HepG2 (cell line): ENCODE measurements at regions not wholly inside any gene's neighbourhood (a gene's known extent, or its start where the extent isn't known, plus 50 kb on each side); places are given as distances from the start of the nearest gene placed in this dataset.

ENCODE experiments used
- ATAC-seq: fragments of 200-7000 bp; cut with Tn5 transposase; 3 replicates; pipeline ENCODE4 v1.9.1; 2020; ENCODE audit warnings: mild to moderate bottlenecking, moderate library complexity
- BruUV-seq: library from RNA; stranded (reverse); fragments of 400-500 nt; replicated peaks from 2 replicates; lab custom pipeline; 2021; lab: Mats Ljungman, UMichigan
- CTCF ChIA-PET: fragments of 300-600 bp; formaldehyde crosslinking; extraction: SDS; loops from one replicate; lab custom pipeline; 2021; ENCODE audit warnings: low total read pairs, inconsistent platforms, low intra/inter-chr PET ratio; lab: Yijun Ruan, JAX
- POLR2A ChIA-PET: fragments of 350-600 bp; sonication (Branson Sonifier 250); formaldehyde crosslinking; loops from one replicate; lab custom pipeline; 2020; ENCODE audit warnings: antibody characterized with exemption, inconsistent platforms; lab: Yijun Ruan, JAX
- DNase-seq: peaks from one replicate; pipeline ENCODE4 v3.0.0-alpha.2; 2015; ENCODE audit warnings: low spot score
- FAIRE-seq: peaks from 3 replicates; lab custom pipeline; 2011; peaks lifted over from hg19 to GRCh38; lab: Jason Lieb, UNC
- H2AFZ ChIP-seq: one replicate; pipeline ENCODE4 v1.6.1; 2011; ENCODE audit warnings: low read length, inconsistent platforms
- H3K27ac ChIP-seq: fragments of 300-600 bp; 3 replicates; pipeline ENCODE4 v1.8.0; 2011; ENCODE audit warnings: mixed run types, mild to moderate bottlenecking, mixed read lengths, low read length, inconsistent platforms; ENCODE audit not compliant: insufficient read depth; ENCODE audit errors: extremely low read length
- H3K27me3 ChIP-seq, 2 experiments: fragments of 200-600 bp in 1 of 2; 2 replicates in 1 of 2; 3 replicates in 1 of 2; pipeline versions ENCODE4 v1.6.0 to v1.8.0; 2011; ENCODE audit warnings: low read length in 2 of 2, mild to moderate bottlenecking in 2 of 2, moderate library complexity in 2 of 2, inconsistent platforms in 1 of 2; ENCODE audit not compliant: insufficient read depth in 2 of 2, control insufficient read depth in 1 of 2
- H3K36me3 ChIP-seq, 2 experiments: fragments of 200-600 bp in 1 of 2; replicated peaks in 1 of 2; 2 replicates in 1 of 2; 3 replicates in 1 of 2; pipeline versions ENCODE4 v1.5.1 to v1.8.0; 2011; ENCODE audit warnings: low read length in 2 of 2, inconsistent platforms in 1 of 2; ENCODE audit not compliant: insufficient read depth in 2 of 2, control insufficient read depth in 1 of 2
- H3K4me1 ChIP-seq: 2 replicates; pipeline ENCODE4 v1.5.1; 2012; ENCODE audit warnings: low read length, inconsistent platforms; ENCODE audit not compliant: insufficient read depth
- H3K4me2 ChIP-seq: 2 replicates; pipeline ENCODE4 v1.6.0; 2011; ENCODE audit warnings: low read depth, low read length, inconsistent platforms
- H3K4me3 ChIP-seq, 3 experiments: fragments of 200-600 bp in 1 of 3; sonication (generic), shearing (Covaris generic) in 1 of 3; replicated peaks in 1 of 3; 2 replicates each; pipeline ENCODE4 v1.5.1; 2011 to 2016; ENCODE audit warnings: low read length in 3 of 3, inconsistent platforms in 2 of 3, low read depth in 2 of 3, mild to moderate bottlenecking in 2 of 3, control low read depth in 1 of 3, mixed read lengths in 1 of 3; ENCODE audit not compliant: insufficient read depth in 1 of 3
- H3K79me2 ChIP-seq: one replicate; pipeline ENCODE4 v1.6.1; 2011; ENCODE audit warnings: low read length, inconsistent platforms; ENCODE audit not compliant: insufficient read depth
- H3K9ac ChIP-seq: 2 replicates; pipeline ENCODE4 v1.6.0; 2011; ENCODE audit warnings: mild to moderate bottlenecking, low read depth, low read length, inconsistent platforms; ENCODE audit not compliant: insufficient read depth
- H3K9me3 ChIP-seq: 2 replicates; pipeline ENCODE4 v1.5.1; 2012; ENCODE audit warnings: mild to moderate bottlenecking, low read length
- H4K20me1 ChIP-seq: 2 replicates; pipeline ENCODE4 v1.6.0; 2011; ENCODE audit warnings: inconsistent platforms, mild to moderate bottlenecking, low read length, moderate library complexity; ENCODE audit not compliant: insufficient read depth
- ATF7 ChIP-seq, 2 experiments: fragments of 450-650 bp in 1 of 2; sonication (generic) in 1 of 2; formaldehyde crosslinking in 1 of 2; IDR thresholded peaks; 2 replicates each; pipeline versions ENCODE4 v1.4.0 to v1.6.1; 2016 to 2020; ENCODE audit warnings: antibody characterized with exemption in 1 of 2, mild to moderate bottlenecking in 1 of 2, missing genetic modification reagents in 1 of 2
- ERF ChIP-seq: IDR thresholded peaks from 2 replicates; pipeline ENCODE4 v1.6.1; 2018; ENCODE audit warnings: missing biosample characterization, missing genetic modification reagents
- MLLT10 ChIP-seq: sonication (generic); formaldehyde crosslinking; IDR thresholded peaks from 2 replicates; pipeline ENCODE4 v1.4.0; 2020; ENCODE audit warnings: missing genetic modification reagents
- PBX3 ChIP-seq: sonication (generic); formaldehyde crosslinking; IDR thresholded peaks from 2 replicates; pipeline ENCODE4 v1.8.1; 2023; ENCODE audit warnings: missing genetic modification reagents, inconsistent platforms, borderline replicate concordance
- PCBP2 ChIP-seq: fragments of 200-400 bp; formaldehyde crosslinking; optimal IDR thresholded peaks from 2 replicates; pipeline ENCODE3; 2018; ENCODE audit warnings: low read length, low read depth; ENCODE audit not compliant: poor library complexity, severe bottlenecking
- RAD21 ChIP-seq: fragments of 450-650 bp; formaldehyde crosslinking; IDR thresholded peaks from 2 replicates; pipeline ENCODE4 v1.5.0; 2020; ENCODE audit warnings: mild to moderate bottlenecking
- RBM22 ChIP-seq: fragments of 200-400 bp; formaldehyde crosslinking; optimal IDR thresholded peaks from 2 replicates; pipeline ENCODE3; 2017; ENCODE audit warnings: mild to moderate bottlenecking, low read length, moderate library complexity
- ZNF3 ChIP-seq: IDR thresholded peaks from 2 replicates; pipeline ENCODE4 v1.7.0; 2017; ENCODE audit warnings: inconsistent platforms
- ZNF652 ChIP-seq: IDR thresholded peaks from 2 replicates; pipeline ENCODE4 v1.6.1; 2016; ENCODE audit warnings: low read depth, borderline replicate concordance
- ZNF724P ChIP-seq: sonication (generic); formaldehyde crosslinking; IDR thresholded peaks from 2 replicates; pipeline ENCODE4 v1.8.0; 2022; ENCODE audit warnings: missing genetic modification reagents, borderline replicate concordance
- ZNF850 ChIP-seq: sonication (generic); formaldehyde crosslinking; conservative IDR thresholded peaks from 2 replicates; pipeline ENCODE4 v1.9.0; 2021; ENCODE audit warnings: mild to moderate bottlenecking, missing genetic modification reagents
- ZNF883 ChIP-seq: sonication (generic); formaldehyde crosslinking; IDR thresholded peaks from 2 replicates; pipeline ENCODE4 v1.5.1; 2020; ENCODE audit warnings: mild to moderate bottlenecking, missing genetic modification reagents; ENCODE audit errors: not compliant biosample characterization
- WGBS: methylation state at CpG from one replicate; pipeline ENCODE4 v1.1.6; 2017; ENCODE audit warnings: low lambda C conversion rate; 5-methylcytosine and 5-hydroxymethylcytosine counted together
- in situ Hi-C: cut with HindIII; loops from 2 replicates; pipeline ENCODE4 v1.10.0; 2017; ENCODE audit warnings: low pct_unique_long_range_greater_than_20kb; ENCODE audit not compliant: extremely low pct_ligation_motif_present
- intact Hi-C: fragments of 100-400 bp; cut with micrococcal nuclease; formaldehyde crosslinking; loops from one replicate; pipeline ENCODE4 v1.10.0; 2022; ENCODE audit not compliant: unreplicated experiment
- TF ChIP-seq, protein P1 (sequence below): sonication (generic); formaldehyde crosslinking; IDR thresholded peaks from 2 replicates; pipeline ENCODE4 v1.4.0; 2020; ENCODE audit warnings: mild to moderate bottlenecking, low read depth, missing genetic modification reagents
- TF ChIP-seq, protein P2 (sequence below): sonication (generic); formaldehyde crosslinking; IDR thresholded peaks from 2 replicates; pipeline ENCODE4 v1.8.1; 2023; ENCODE audit warnings: mild to moderate bottlenecking, inconsistent platforms, moderate library complexity, missing genetic modification reagents, borderline replicate concordance

- TF ChIP-seq PCBP2 (no peak), ZNF3 (CRISPR knock-in tag) (no peak), MLLT10 (CRISPR knock-in tag) (no peak), ZNF883 (no peak)
Measured at GRCh38 chr1:216888731-216889130, 165.5 kb upstream of the ESRRG start (continued).

GRCh38 chr1:216887032-216887431 is 163.8 kb upstream of the ESRRG start:
- Histone ChIP-seq H3K9me3 (no peaks in the 10 kb centered on the region), H3K9ac (no peak overlapping the region), H3K4me3 (no peak overlapping the region), H3K79me2 (no peaks in the 10 kb centered on the region), H2AFZ (no peak overlapping the region), H3K27ac (no peak overlapping the region), H3K36me3 (no peaks in the 10 kb centered on the region), H3K4me2 (no peak overlapping the region), H3K27me3 (no peaks in the 10 kb centered on the region), H3K4me1 (no peaks in the 10 kb centered on the region), H4K20me1 (no peaks in the 10 kb centered on the region)
- no peak for DNase-seq
- no TSS peak for BruUV-seq
- TF ChIP-seq RAD21 (CRISPR knock-in tag): no peak
- no peak for TF ChIP-seq ERF (CRISPR knock-in tag)
- 17% methylated on average over 4 of the region's 4 CpGs for WGBS
- ChIA-PET POLR2A (no interaction called here), CTCF (no interaction called here)
- FAIRE-seq: no peak
- in situ Hi-C loops: no loop called here
- intact Hi-C loops: no loop called here
- no peak for ATAC-seq

DNA sequence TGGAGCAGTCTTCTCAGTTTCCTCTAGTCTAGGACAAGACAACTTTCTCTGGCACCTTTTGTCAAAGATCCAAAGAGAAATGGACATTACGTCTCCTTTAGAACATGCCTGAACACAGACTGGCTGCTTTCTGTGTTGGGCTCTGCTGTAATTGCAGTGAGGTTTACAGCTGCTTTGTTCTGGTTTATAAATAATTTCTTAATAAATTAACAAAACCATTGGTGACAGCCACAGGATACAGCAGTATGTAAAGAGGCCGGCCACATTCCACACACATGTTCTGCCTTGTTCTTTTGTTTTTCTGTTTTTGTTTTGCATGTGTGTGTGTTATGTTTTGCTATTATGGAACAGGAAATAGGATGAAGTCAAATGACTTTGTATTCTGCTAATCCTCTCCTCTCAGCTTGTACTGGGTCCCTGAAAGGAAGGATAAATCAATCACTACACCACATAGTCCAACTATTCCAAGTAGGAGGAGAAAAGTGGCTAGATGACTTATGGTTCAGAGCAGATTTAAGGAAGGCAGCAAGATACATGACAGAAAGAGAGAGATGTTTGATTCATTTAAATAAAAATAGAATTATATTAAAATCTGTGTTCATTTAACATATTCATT is 161.5 kb upstream of the ESRRG start:
- no peak overlapping the region for H3K9ac ChIP-seq
- no peaks in the 10 kb centered on the region for H3K36me3 ChIP-seq
- 89% methylated on average over 2 of the region's 2 CpGs for WGBS
- no peaks in the 10 kb centered on the region for H3K79me2 ChIP-seq
- no peak overlapping the region for H2AFZ ChIP-seq
- DNase-seq (no peak), ATAC-seq (no peak), FAIRE-seq (no peak)
- no peaks in the 10 kb centered on the region for H3K4me1 ChIP-seq
- no peaks in the 10 kb centered on the region for H3K27me3 ChIP-seq
- POLR2A ChIA-PET: no interaction called here
- no peaks in the 10 kb centered on the region for H3K9me3 ChIP-seq
- CTCF ChIA-PET: no interaction called here
- in situ Hi-C loops (no loop called here), intact Hi-C loops (no loop called here)
- BruUV-seq: no TSS peak
- no peak overlapping the region for H3K4me3 ChIP-seq
- H3K4me2 ChIP-seq: no peak overlapping the region
- H3K27ac ChIP-seq: no peak overlapping the region
- no peaks in the 10 kb centered on the region for H4K20me1 ChIP-seq
- TF ChIP-seq, protein P1, sequence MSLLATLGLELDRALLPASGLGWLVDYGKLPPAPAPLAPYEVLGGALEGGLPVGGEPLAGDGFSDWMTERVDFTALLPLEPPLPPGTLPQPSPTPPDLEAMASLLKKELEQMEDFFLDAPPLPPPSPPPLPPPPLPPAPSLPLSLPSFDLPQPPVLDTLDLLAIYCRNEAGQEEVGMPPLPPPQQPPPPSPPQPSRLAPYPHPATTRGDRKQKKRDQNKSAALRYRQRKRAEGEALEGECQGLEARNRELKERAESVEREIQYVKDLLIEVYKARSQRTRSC (CRISPR knock-in tag): no peak
- no peak for TF ChIP-seq ZNF724P
- TF ChIP-seq, protein P2, sequence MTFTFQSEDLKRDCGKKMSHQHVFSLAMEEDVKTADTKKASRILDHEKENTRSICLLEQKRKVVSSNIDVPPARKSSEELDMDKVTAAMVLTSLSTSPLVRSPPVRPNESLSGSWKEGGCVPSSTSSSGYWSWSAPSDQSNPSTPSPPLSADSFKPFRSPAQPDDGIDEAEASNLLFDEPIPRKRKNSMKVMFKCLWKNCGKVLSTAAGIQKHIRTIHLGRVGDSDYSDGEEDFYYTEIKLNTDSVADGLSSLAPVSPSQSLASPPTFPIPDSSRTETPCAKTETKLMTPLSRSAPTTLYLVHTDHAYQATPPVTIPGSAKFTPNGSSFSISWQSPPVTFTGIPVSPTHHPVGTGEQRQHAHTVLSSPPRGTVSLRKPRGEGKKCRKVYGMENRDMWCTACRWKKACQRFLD (CRISPR knock-in tag): no peak
- no peak for TF ChIP-seq ZNF850 (CRISPR knock-in tag)
- TF ChIP-seq ZNF652: no peak
- no peak for TF ChIP-seq RBM22
- no peak for TF ChIP-seq ATF7 (IDR thresholded peaks at IDR 0.05)
- TF ChIP-seq ATF7 (CRISPR knock-in tag; IDR thresholded peaks at IDR 0.05): no peak
- TF ChIP-seq PBX3 (CRISPR knock-in tag): no peak
